B cell (primary cell): ENCODE measurements at regions not wholly inside any gene's neighbourhood (a gene's known extent, or its start where the extent isn't known, plus 50 kb on each side); places are given as distances from the start of the nearest gene placed in this dataset.

Experiments
- CTCF ChIP-seq: fragments of 200-600 bp; IDR thresholded peaks from one replicate; pipeline ENCODE4 v1.8.0; 2022; ENCODE audit warnings: antibody characterized with exemption, mild to moderate bottlenecking
- EZH2 ChIP-seq: IDR thresholded peaks from 2 replicates; pipeline ENCODE4 v1.6.1; 2012; ENCODE audit warnings: borderline replicate concordance, low read depth, mild to moderate bottlenecking, moderate library complexity, low read length; ENCODE audit not compliant: insufficient read depth, poor library complexity, severe bottlenecking

GRCh38 chr4:18291256-18291655, 269.7 kb upstream of the LCORL start:
- TF ChIP-seq CTCF (no peak), EZH2 (no peak)
